Peyer's patch (tissue), 4 donors: ENCODE measurements at regions not wholly inside any gene's neighbourhood (a gene's known extent, or its start where the extent isn't known, plus 50 kb on each side); places are given as distances from the start of the nearest gene placed in this dataset.

Source experiments
- POLR2A ChIP-seq, 2 donors: fragments of 450-650 bp; IDR thresholded peaks; one replicate each; pipeline ENCODE4 v1.5.1; 2017; ENCODE audit warnings: antibody characterized with exemption in 2 of 2, mild to moderate bottlenecking in 2 of 2, moderate library complexity in 2 of 2
- TF ChIP-seq, protein P1 (sequence below), 6 experiments: fragments of 450-650 bp in 4 of 6; fragments of 200-600 bp in 2 of 6; sonication (generic) in 1 of 6; IDR thresholded peaks; one replicate each; pipeline ENCODE4 v1.5.1; 2017 to 2019; ENCODE audit warnings: antibody characterized with exemption in 6 of 6, mild to moderate bottlenecking in 3 of 6, moderate library complexity in 1 of 6

DNA sequence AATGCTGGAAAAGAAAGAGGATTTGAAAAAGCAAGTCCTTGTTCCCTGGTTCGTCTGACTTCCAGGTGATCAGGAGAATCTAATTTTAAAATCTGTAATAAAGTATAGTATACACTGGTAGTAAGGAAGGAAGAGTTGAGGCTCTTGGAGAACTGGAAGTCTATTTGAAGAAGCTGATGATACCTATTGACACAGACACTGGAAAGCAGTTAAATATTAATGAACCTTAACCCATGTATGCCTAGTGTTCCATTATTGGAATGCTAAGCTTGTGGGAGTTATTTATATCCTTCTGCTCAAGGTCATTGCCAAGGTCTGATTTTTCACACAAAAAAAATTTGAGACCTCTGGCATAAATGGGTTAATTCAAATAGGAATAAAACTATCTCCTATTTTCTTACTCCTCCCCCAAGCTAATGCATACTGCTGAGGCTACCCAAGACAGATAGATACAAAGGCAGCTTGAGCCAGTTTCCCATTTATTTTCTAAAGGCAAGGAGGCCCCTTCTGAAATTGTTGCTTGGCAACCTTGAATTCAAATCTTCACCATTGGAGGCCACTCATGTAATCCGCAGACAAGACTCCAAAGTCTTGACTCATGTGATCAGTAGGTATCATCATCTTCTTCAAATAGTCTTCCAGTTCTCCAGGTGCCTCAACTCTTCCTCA lies 110.2 kb downstream of the FZD1 start:
- TF ChIP-seq, protein P1, sequence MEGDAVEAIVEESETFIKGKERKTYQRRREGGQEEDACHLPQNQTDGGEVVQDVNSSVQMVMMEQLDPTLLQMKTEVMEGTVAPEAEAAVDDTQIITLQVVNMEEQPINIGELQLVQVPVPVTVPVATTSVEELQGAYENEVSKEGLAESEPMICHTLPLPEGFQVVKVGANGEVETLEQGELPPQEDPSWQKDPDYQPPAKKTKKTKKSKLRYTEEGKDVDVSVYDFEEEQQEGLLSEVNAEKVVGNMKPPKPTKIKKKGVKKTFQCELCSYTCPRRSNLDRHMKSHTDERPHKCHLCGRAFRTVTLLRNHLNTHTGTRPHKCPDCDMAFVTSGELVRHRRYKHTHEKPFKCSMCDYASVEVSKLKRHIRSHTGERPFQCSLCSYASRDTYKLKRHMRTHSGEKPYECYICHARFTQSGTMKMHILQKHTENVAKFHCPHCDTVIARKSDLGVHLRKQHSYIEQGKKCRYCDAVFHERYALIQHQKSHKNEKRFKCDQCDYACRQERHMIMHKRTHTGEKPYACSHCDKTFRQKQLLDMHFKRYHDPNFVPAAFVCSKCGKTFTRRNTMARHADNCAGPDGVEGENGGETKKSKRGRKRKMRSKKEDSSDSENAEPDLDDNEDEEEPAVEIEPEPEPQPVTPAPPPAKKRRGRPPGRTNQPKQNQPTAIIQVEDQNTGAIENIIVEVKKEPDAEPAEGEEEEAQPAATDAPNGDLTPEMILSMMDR (IDR thresholded peaks at IDR 0.05): no peak
- TF ChIP-seq POLR2A (IDR thresholded peaks at IDR 0.05): no peak
